ENCODE measurements at regions not wholly inside any gene's neighbourhood (a gene's known extent, or its start where the extent isn't known, plus 50 kb on each side); places are given as distances from the start of the nearest gene placed in this dataset.
"Not testable (repeated sequence)": the region's sequence is repeated elsewhere in the genome, so short reads cannot be mapped to it uniquely, and the experiment has no call there.

DNA sequence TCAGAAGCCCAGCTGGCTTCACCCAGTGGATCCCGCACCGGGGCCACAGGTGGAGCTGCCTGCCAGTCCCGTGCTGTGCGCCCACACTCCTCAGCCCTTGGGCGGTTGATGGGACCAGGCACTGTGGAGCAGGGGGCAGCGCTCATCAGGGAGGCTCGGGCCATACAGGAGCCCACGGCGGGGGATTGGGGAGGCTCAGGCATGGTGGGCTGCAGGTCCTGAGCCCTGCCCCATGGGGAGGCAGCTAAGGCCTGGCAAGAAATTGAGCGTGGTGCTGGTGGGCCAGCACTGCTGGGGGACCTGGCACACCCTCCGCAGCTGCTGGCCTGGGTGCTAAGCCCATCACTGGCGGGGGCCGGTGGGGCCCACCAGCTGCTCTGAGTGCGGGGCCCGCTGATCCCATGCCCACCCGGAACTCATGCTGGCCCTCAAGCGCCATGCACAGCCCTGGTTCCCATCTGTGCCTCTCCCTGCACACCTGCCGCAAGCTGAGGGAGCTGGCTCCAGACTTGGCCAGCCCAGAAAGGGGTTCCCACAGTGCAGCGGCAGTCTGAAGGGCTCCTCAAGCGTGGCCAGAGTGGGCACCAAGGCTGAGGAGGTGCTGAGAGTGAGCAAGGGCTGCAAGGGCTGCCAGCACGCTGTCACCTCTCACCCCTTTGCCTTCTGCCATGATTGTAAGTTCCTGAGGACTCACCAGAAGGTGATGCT lies 705.1 kb downstream of the STPG2 start:
- not testable (repeated sequence) for TF ChIP-seq ZNF274 (IDR thresholded peaks at IDR 0.05; ENCODE audit: low read depth, low read length); SUZ12 (IDR thresholded peaks at IDR 0.05; ENCODE audit: extremely low read depth, insufficient read depth, insufficient read length)
